ENCODE measurements at regions not wholly inside any gene's neighbourhood (a gene's known extent, or its start where the extent isn't known, plus 50 kb on each side); places are given as distances from the start of the nearest gene placed in this dataset.
A peak's percentile ranks its signal among the peaks of the same experiment; 100 is the strongest.

- no peak for DNase-seq (ENCODE audit: low read depth in 2 of 2)
Observed at GRCh38 chr13:106302843-106303242, 232.6 kb downstream of the EFNB2 start.

DNA sequence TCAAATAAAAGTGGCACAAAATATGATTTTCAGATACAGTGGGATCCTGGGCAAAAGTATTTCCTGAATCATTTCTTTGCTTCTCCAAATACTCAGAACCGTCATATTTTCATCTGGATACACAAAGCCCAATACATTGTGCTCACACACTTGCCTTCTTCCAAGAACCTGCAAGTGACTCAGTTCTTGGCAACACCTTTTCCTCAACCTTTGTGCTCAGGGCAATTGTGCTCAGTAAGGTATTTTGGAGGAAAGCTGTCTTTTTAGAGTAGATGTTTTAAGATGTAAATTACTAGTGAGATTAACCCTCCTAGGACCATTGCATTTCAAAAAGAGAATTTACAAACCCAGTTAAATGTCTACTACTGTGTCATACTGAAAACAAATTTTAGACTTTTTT lies 233.5 kb downstream of the EFNB2 start:
- no peak for DNase-seq (ENCODE audit: low read depth in 2 of 2)

- DNase-seq (ENCODE audit: low read depth in 2 of 2) = no peak
Observed at GRCh38 chr13:106299621-106300020, 235.8 kb downstream of the EFNB2 start.

DNA sequence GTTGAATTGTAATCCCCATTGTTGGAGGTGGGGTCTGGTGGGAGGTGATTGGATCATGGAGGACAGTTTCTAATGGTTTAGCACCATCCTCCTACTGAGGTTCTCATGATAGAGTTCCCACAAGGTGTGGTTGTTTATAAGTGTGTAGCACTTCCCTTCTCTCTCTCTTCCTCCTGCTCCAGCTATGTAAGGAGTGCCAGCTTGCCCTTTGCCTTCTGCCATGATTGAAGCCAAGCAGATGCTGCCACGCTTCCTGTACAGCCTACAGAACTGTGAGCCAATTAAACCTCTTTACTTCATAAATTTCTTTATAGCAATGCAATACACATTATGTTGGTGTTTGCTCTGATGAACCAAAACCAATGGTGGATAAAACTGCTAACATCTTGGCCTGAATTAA lies 238.2 kb downstream of the EFNB2 start:
- DNase-seq (ENCODE audit: low read depth in 2 of 2) = no peak

DNA sequence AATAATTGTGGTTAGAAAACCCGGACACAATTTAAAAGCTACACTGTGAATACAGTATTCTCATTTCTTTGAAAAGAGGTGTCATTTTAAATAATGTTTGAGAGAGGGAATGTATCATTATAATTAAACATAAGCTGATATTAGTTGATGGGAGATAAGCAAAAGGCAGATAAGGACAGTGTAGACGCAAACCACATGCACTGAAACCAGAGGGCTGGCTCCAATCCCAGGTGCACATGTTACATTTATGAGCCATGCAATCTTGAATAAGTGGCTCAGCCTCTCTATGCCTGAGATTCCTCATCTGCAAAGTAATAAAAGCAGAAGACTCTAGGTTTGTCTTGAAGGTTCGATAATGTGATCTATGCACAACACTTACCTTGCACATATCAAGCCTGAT lies 238.7 kb downstream of the EFNB2 start:
- no peak for DNase-seq (ENCODE audit: low read depth in 2 of 2)

DNA sequence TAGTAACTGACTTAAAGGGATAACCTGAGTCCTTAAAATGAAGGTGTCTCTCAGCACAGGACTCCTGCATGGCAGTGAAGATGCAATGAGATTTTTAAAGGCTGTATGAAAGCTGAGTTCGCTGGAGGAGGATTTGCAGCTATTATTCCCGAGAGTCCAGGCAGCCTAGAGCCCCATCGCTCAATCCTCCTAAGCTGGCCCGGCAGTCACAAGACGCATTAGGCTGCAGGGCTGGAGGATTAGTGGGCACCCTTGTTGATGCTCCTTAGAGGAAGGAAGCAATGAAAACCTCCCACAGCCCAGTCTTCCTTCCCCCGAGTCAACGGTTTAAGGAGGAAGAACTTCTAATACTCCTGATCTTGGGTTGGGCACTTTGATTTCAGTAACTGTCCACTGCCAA lies 239.5 kb downstream of the EFNB2 start:
- DNase-seq (ENCODE audit: low read depth in 2 of 2) = no peak

GRCh38 chr13:106291006-106291405 lies 244.5 kb downstream of the EFNB2 start:
- peak in 1 of 2 donors; percentile 66 for DNase-seq (ENCODE audit: low read depth in 2 of 2)

DNA sequence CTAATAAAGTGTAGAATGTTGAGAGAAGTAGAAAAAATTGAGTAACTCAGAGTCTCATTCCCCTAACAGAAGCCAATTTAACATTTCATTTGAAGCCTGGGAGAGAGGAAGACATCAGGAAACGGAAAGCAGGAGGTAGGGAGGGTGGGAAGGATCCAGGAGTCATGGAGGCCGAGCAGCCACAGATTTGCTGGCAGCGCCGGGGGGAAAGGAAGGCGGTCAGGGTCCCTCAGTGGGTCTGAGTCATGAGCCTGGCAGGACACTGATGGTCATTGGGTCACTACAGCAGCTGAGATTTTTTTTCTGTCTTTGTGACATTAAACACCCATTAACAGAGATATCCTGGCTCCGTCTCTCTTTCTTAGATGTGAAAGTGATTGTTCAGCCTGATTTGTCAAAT lies 248.1 kb downstream of the EFNB2 start:
- DNase-seq (ENCODE audit: low read depth in 2 of 2) = peak in 1 of 2 donors; percentile 69

- no peak for DNase-seq (ENCODE audit: low read depth in 2 of 2)
Observed at GRCh38 chr13:106286811-106287210, 248.7 kb downstream of the EFNB2 start.

DNA sequence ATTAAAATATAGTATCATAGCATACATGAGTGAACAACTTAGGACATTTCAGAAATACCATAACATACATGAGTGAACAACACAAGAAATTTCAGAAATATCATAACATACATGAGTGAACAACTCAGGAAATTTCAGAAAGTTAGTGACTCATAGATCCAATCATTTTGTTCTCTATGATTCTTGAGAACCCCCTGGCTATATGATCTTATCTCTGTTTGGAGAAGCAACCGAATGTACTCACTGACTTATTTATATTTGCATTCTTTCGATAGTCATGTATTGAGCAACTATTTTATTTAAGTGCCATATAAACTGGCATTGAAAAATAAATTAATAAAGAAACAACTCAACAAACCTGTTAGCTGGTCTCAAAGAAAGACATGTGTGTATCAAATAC lies 251.1 kb downstream of the EFNB2 start:
- DNase-seq (ENCODE audit: low read depth in 2 of 2) = peak in 1 of 2 donors; percentile 12

DNA sequence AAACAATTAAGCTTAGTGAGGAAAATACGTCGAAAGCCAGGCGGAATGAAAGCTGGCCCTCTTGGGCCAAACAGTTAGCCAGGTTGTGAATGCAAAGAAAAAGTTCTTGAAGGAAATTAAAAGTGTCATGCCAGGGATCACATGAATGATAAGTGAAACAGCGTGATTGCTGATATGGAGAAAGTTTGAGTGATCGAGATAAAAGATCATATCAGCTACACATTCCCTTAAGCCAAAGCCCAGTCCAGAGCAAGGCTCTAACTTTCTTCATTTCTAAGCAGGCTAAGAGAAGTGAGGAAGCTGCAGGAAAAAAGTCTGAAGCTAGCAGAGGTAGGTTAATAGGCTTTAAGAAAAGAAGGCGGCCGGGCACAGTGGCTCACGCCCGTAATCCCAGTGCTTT lies 254.0 kb downstream of the EFNB2 start:
- DNase-seq (ENCODE audit: low read depth in 2 of 2) = no peak

GRCh38 chr13:106277484-106278154 lies 257.8 kb downstream of the EFNB2 start:
- DNase-seq (ENCODE audit: low read depth in 2 of 2) = no peak

GRCh38 chr13:106276876-106277275 lies 258.6 kb downstream of the EFNB2 start:
- DNase-seq (ENCODE audit: low read depth in 2 of 2) = peak in 1 of 2 donors; percentile 56

DNA sequence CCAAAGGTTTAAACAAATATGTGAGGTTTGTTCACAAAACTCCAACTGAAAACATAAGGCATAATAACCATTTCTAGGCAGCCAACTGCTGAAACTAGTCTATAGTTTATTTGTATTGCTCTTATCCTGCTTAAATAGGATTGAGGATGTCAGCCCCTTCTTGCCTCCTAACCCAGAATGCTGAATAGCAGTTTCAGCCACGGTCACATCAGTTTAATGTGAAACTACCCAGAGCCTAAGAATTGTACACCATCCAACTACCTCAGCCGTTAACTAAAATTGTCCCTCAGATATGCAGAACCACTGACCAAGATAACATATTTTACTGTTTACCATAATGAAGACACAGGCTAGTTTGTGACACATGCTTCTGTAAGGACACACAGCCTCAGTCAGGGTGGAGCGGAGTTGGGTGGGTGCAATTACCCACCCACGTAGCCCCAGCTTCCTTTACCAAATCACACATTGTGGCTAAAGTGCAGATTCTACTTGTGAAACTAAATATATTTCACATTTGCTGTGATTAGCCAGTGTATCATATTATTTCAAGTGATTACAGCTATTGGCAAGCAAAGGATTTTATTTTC lies 259.9 kb downstream of the EFNB2 start:
- no peak for DNase-seq (ENCODE audit: low read depth in 2 of 2)

- DNase-seq (ENCODE audit: low read depth in 2 of 2) = no peak
Observed at GRCh38 chr13:106274551-106275203, 260.8 kb downstream of the EFNB2 start.

GRCh38 chr13:106263801-106264200 lies 271.7 kb downstream of the EFNB2 start:
- no peak for DNase-seq (ENCODE audit: low read depth in 2 of 2)

GRCh38 chr13:106262886-106263285 lies 272.6 kb downstream of the EFNB2 start:
- no peak for DNase-seq (ENCODE audit: low read depth in 2 of 2)

DNA sequence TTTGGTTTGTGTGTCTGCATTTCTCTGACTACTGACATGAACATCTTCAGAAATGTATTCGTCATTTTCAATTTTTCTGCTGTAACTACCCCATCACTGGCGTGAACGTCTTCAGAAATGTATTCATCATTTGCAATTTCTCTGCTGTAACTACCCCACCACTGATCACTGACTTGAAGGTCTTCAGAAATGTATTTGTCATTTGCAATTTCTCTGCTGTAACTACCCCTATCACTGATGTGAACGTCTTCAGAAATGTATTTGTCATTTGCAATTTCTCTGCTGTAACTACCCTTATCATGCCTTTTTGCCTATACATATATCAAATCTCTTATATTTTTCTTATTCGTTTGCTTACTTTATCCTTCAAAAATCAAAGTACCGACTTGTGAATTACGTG lies 274.0 kb downstream of the EFNB2 start:
- no peak for DNase-seq (ENCODE audit: low read depth in 2 of 2)

- DNase-seq (ENCODE audit: low read depth in 2 of 2) = no peak
Observed at GRCh38 chr13:106260352-106260751, 275.1 kb downstream of the EFNB2 start.

GRCh38 chr13:106259928-106260327 lies 275.5 kb downstream of the EFNB2 start:
- no peak for DNase-seq (ENCODE audit: low read depth in 2 of 2)

- no peak for DNase-seq (ENCODE audit: low read depth in 2 of 2)
Observed at GRCh38 chr13:106246666-106247188, 288.7 kb downstream of the EFNB2 start.

- DNase-seq (ENCODE audit: low read depth in 2 of 2) = no peak
Observed at GRCh38 chr13:106246242-106246641, 289.2 kb downstream of the EFNB2 start.
